HAP-1 (cell line): ENCODE measurements at regions not wholly inside any gene's neighbourhood (a gene's known extent, or its start where the extent isn't known, plus 50 kb on each side); places are given as distances from the start of the nearest gene placed in this dataset.

Experiments
- DNase-seq, 2 experiments: peaks; one replicate each; pipeline ENCODE4 v3.0.0-alpha.2; 2016 to 2020; ENCODE audit warnings: low spot score in 2 of 2
- H3K27me3 ChIP-seq: fragments of 250-450 bp; sonication (Bioruptor Pico); 2 replicates; pipeline ENCODE4 v1.5.1; 2020; ENCODE audit warnings: low read depth, mild to moderate bottlenecking, moderate library complexity
- H3K36me3 ChIP-seq: fragments of 250-450 bp; sonication (Bioruptor Pico); replicated peaks from 2 replicates; pipeline ENCODE4 v1.5.1; 2020; ENCODE audit warnings: mild to moderate bottlenecking
- H3K4me1 ChIP-seq: fragments of 250-450 bp; sonication (Bioruptor Pico); 2 replicates; pipeline ENCODE4 v1.5.1; 2020; ENCODE audit warnings: mild to moderate bottlenecking
- H3K4me3 ChIP-seq: fragments of 250-450 bp; sonication (Bioruptor Pico); 2 replicates; pipeline ENCODE4 v1.5.1; 2020; ENCODE audit warnings: mild to moderate bottlenecking, moderate library complexity
- H3K9me3 ChIP-seq: fragments of 250-450 bp; sonication (Bioruptor Pico); 2 replicates; pipeline ENCODE4 v1.5.1; 2020; ENCODE audit warnings: mild to moderate bottlenecking, moderate library complexity
- in situ Hi-C: fragments of 300-500 bp; cut with MboI; formaldehyde crosslinking; loops from 3 replicates; pipeline ENCODE4 v1.14.3; 2020; ENCODE audit warnings: low sequenced_read_pairs, inconsistent platforms, mixed read lengths

- Histone ChIP-seq H3K27me3 (no peaks in the 10 kb centered on the region), H3K36me3 (no peaks in the 10 kb centered on the region), H3K9me3 (no peaks in the 10 kb centered on the region), H3K4me3 (no peak overlapping the region), H3K4me1 (no peaks in the 10 kb centered on the region)
- DNase-seq: no peak
- in situ Hi-C loops: no loop called here
Observed at GRCh38 chr17:72515291-72516065, 394.7 kb downstream of the SOX9 start.

DNA sequence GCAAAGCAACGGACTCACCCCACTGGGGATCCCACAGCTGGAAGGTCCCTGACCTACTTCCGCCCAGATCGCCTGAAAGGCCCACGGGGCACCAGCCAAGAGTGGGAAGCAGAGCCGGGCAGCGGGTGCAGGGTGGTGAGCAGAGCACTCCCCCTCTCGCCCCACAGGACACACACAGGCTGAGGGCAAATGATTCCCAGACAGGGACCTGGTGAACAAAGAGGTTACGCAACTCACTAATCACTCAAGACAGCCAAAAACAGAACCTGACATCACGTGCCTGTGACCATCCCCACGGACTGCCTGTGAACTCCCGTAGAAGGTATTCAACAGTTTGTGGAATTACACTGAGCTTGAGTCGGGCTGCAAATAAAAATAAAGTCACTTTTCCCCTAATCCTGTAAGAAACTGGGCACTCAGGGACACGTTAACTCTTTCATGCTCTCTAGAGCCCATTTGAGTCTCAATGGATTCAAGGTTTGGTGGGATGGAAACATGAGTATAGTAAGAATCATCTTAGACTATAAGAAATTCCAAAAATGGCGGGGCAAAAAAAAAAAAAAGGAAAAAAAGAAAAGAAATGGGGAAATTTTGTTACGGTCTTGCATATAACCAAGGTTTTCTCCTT, 396.1 kb downstream of the SOX9 start:
- DNase-seq: no peak

GRCh38 chr17:72517413-72518158, 396.8 kb downstream of the SOX9 start:
- DNase-seq: no peak
- in situ Hi-C loops: no loop called here
- H3K27me3 ChIP-seq: no peaks in the 10 kb centered on the region
- no peaks in the 10 kb centered on the region for H3K4me1 ChIP-seq
- no peaks in the 10 kb centered on the region for H3K9me3 ChIP-seq
- no peaks in the 10 kb centered on the region for H3K36me3 ChIP-seq
- H3K4me3 ChIP-seq: no peak overlapping the region

More for the DNA sequence above, 396.1 kb downstream of the SOX9 start:
- Histone ChIP-seq H3K36me3 (no peaks in the 10 kb centered on the region), H3K9me3 (no peaks in the 10 kb centered on the region), H3K27me3 (no peaks in the 10 kb centered on the region), H3K4me1 (no peaks in the 10 kb centered on the region), H3K4me3 (no peak overlapping the region)
- in situ Hi-C loops: no loop called here

DNA sequence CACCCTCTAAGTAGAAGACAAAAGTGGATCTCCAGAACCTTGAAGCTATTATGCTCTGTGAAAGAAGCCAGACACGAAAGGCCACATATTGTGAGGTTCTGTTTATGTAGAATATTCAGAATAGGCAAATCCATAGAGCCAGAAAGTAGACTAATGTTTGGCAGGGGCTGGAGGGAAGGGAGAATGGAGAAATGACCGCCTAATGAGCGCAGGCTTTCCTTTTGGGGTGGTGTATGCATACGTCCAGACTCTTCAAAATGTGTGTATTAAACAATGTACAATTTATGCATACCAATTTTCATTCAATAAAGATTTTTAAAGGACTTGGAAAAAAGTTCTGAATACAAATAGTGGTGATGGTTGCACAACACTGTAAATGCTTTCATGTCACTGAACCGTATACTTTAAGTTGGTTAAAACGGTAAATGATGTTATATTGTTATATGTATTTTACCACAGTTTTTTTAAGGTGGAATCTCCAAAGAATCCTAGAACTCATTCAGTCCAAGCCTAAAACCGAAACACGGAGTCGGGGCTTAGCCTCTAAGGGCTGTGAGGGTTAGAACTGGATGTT, 397.4 kb downstream of the SOX9 start:
- Histone ChIP-seq H3K9me3 (no peaks in the 10 kb centered on the region), H3K27me3 (no peaks in the 10 kb centered on the region), H3K36me3 (no peaks in the 10 kb centered on the region), H3K4me3 (no peak overlapping the region), H3K4me1 (no peaks in the 10 kb centered on the region)
- in situ Hi-C loops: no loop called here
- no peak for DNase-seq

GRCh38 chr17:72518753-72519597, 398.2 kb downstream of the SOX9 start:
- Histone ChIP-seq H3K36me3 (no peaks in the 10 kb centered on the region), H3K27me3 (no peaks in the 10 kb centered on the region), H3K4me3 (no peak overlapping the region), H3K9me3 (no peaks in the 10 kb centered on the region), H3K4me1 (no peaks in the 10 kb centered on the region)
- DNase-seq: no peak
- in situ Hi-C loops: no loop called here

DNA sequence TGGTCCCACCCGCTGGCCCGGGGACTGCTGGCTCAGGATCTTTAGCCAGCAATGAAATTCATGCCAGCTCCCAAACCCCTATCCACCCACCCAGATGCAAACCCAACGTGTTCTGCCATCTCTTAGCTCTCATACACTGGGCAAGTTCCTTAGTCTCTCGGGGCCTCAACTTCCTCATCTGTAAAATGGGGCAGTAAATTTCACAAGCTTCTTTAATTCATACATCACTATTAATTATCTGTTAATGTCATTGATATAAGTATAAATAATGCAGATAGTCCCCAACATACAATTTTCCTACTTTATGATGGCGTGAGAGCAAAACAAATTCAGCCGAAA, 398.7 kb downstream of the SOX9 start:
- DNase-seq: no peak
- Histone ChIP-seq H3K9me3 (no peaks in the 10 kb centered on the region), H3K4me1 (no peaks in the 10 kb centered on the region), H3K36me3 (no peaks in the 10 kb centered on the region), H3K4me3 (no peak overlapping the region), H3K27me3 (no peaks in the 10 kb centered on the region)
- in situ Hi-C loops: no loop called here

- no peak for DNase-seq
- Histone ChIP-seq H3K9me3 (no peaks in the 10 kb centered on the region), H3K4me3 (no peak overlapping the region), H3K36me3 (no peaks in the 10 kb centered on the region), H3K27me3 (no peaks in the 10 kb centered on the region), H3K4me1 (no peaks in the 10 kb centered on the region)
- in situ Hi-C loops: no loop called here
Observed at GRCh38 chr17:72520665-72521303, 400.0 kb downstream of the SOX9 start.

GRCh38 chr17:72523491-72523890, 402.7 kb downstream of the SOX9 start:
- in situ Hi-C loops: no loop called here
- H3K27me3 ChIP-seq: no peaks in the 10 kb centered on the region
- no peaks in the 10 kb centered on the region for H3K36me3 ChIP-seq
- H3K4me1 ChIP-seq: no peaks in the 10 kb centered on the region
- no peak overlapping the region for H3K4me3 ChIP-seq
- H3K9me3 ChIP-seq: no peaks in the 10 kb centered on the region
- DNase-seq: no peak

- DNase-seq: no peak
- Histone ChIP-seq H3K4me3 (no peak overlapping the region), H3K36me3 (no peaks in the 10 kb centered on the region), H3K4me1 (no peaks in the 10 kb centered on the region), H3K9me3 (no peaks in the 10 kb centered on the region), H3K27me3 (no peaks in the 10 kb centered on the region)
- in situ Hi-C loops: no loop called here
Observed at GRCh38 chr17:72525225-72526015, 404.6 kb downstream of the SOX9 start.

GRCh38 chr17:72526769-72527168, 405.9 kb downstream of the SOX9 start:
- Histone ChIP-seq H3K36me3 (no peaks in the 10 kb centered on the region), H3K4me1 (no peaks in the 10 kb centered on the region), H3K9me3 (no peaks in the 10 kb centered on the region), H3K27me3 (no peaks in the 10 kb centered on the region), H3K4me3 (no peak overlapping the region)
- in situ Hi-C loops: no loop called here
- no peak for DNase-seq

- H3K36me3 ChIP-seq: no peaks in the 10 kb centered on the region
- no peaks in the 10 kb centered on the region for H3K27me3 ChIP-seq
- no peak overlapping the region for H3K4me3 ChIP-seq
- no peaks in the 10 kb centered on the region for H3K4me1 ChIP-seq
- in situ Hi-C loops: no loop called here
- H3K9me3 ChIP-seq: no peaks in the 10 kb centered on the region
- no peak for DNase-seq
Observed at GRCh38 chr17:72527789-72528188, 407.0 kb downstream of the SOX9 start.

DNA sequence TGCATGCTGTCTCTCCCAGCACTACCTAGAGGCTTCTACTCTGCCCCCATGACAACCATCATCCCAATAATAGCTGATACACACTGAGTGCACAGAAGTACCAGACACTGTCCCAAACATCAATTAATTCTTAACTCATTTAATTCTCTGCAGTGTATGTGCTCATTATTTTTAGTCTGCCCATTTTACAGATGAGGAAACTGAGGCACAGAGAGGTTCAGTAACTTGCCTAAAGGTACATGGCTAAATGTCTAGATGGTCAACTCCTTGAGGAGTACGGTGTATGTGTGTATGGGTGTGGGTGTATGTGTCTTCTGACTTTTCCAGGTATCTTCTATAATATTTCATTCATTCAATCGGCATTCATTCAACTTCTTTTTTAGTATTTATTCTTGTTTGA, 407.9 kb downstream of the SOX9 start:
- no peaks in the 10 kb centered on the region for H3K9me3 ChIP-seq
- no peaks in the 10 kb centered on the region for H3K36me3 ChIP-seq
- no peak overlapping the region for H3K4me3 ChIP-seq
- H3K27me3 ChIP-seq: no peaks in the 10 kb centered on the region
- DNase-seq: no peak
- no peaks in the 10 kb centered on the region for H3K4me1 ChIP-seq
- in situ Hi-C loops: no loop called here
